ENCODE measurements at regions not wholly inside any gene's neighbourhood (a gene's known extent, or its start where the extent isn't known, plus 50 kb on each side); places are given as distances from the start of the nearest gene placed in this dataset.
"Not testable (repeated sequence)": the region's sequence is repeated elsewhere in the genome, so short reads cannot be mapped to it uniquely, and the experiment has no call there.

GRCh38 chr12:124385219-124385969, 90.5 kb downstream of the RFLNA start:
- DNase-seq (ENCODE audit: low read depth): no peak

- no peak for DNase-seq (ENCODE audit: low read depth)
These were observed 89.5 kb downstream of the RFLNA start for GRCh38 chr12:124384299-124384894.

DNA sequence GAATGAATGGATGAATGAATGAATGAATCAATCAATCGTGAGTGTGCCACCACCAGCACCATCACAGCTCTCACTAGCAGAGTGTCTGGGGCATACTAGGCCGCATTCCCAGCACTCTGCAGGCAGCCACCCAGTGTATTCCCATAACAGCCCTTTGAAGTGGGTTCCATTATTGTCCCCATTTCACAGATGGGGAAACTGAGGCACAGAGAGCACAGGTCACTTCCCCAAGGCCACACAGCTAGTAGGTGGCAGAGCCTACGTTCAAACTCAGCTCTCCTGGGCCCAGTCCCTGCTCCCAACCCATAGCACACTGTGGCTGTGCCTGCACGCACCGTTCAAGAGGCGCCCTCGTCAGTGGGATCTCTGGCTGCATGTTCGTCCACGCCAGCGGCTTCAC, 88.1 kb downstream of the RFLNA start:
- DNase-seq (ENCODE audit: low read depth): no peak

- DNase-seq (ENCODE audit: low read depth): no peak
These were observed 86.8 kb downstream of the RFLNA start for GRCh38 chr12:124381456-124382296.

GRCh38 chr12:124380796-124381455, 86.0 kb downstream of the RFLNA start:
- no peak for DNase-seq (ENCODE audit: low read depth)

GRCh38 chr12:124379938-124380754, 85.3 kb downstream of the RFLNA start:
- no peak for DNase-seq (ENCODE audit: low read depth)

- no peak for DNase-seq (ENCODE audit: low read depth)
These were observed 84.6 kb downstream of the RFLNA start for GRCh38 chr12:124379379-124379937.

DNA sequence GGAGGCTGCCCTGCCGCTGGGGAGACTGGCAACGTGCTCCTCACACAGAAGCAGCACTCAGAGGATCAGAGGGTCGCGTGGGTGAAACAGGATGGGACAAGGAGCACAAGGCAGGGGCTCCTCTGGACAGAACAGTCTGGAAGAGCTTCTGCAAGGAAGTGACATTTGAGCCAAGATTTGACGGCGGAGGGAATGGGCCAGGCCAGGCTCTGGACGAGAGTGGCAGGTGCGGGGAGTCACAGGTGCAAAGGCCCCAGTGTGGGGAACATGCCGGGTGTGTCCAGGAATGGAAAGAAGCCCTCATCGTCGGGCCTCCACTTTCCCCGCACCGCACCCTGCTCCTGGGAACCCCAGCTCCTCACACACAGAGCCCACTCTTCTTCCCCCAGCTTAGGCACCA, 84.0 kb downstream of the RFLNA start:
- DNase-seq (ENCODE audit: low read depth): no peak

GRCh38 chr12:124377981-124378509, 83.2 kb downstream of the RFLNA start:
- DNase-seq (ENCODE audit: low read depth): no peak

GRCh38 chr12:124376435-124376834, 81.5 kb downstream of the RFLNA start:
- no peak for DNase-seq (ENCODE audit: low read depth)

GRCh38 chr12:124375789-124376175, 80.9 kb downstream of the RFLNA start:
- DNase-seq (ENCODE audit: low read depth): no peak

- DNase-seq (ENCODE audit: low read depth): no peak
These were observed 80.4 kb downstream of the RFLNA start for GRCh38 chr12:124375141-124375788.

DNA sequence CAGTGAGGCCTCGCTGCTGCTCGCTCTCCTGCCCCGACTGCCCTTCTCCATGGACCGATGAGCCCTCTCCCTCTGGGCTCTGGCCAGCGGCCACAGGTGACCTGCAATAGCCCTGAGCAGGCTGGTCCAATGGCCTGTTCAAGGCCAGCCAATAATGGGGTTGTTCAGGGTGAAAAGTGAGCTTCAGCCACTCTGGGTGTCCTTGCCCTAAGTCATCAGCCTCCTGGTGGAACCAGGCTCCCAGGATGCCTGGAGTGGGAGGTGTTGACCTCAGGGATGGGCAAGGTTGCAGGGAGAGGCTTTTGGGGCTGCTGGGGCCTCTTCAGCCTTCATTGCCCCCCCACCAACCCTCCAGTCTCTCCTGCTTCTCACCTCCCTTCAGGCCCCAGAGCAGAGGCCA, 79.7 kb downstream of the RFLNA start:
- no peak for DNase-seq (ENCODE audit: low read depth)

DNA sequence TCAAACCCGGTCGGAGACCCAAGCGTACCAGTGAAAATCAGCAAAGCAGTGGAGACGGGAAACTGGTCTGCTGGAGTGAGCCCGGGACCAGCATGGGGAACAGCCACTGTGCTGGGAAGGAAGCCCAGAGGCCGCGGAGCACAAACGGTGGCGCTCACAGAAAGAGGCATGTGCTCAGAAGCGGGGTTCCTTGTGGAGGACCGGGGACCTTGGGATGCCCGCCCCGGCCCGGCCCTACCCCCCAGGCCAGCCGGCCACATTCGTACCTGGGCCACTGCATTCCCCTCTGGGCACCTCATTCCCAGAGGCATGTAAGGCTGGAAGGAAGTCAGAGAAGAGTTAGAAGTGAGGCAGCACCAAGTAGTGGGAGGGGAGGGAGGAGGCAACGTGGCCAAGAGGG, 79.3 kb downstream of the RFLNA start:
- DNase-seq (ENCODE audit: low read depth): no peak

- DNase-seq (ENCODE audit: low read depth): not testable (repeated sequence)
These were observed 78.8 kb downstream of the RFLNA start for GRCh38 chr12:124373701-124374100.

GRCh38 chr12:124372831-124373230, 77.9 kb downstream of the RFLNA start:
- DNase-seq (ENCODE audit: low read depth): no peak

GRCh38 chr12:124371970-124372555, 77.2 kb downstream of the RFLNA start:
- no peak for DNase-seq (ENCODE audit: low read depth)

GRCh38 chr12:124371366-124371765, 76.5 kb downstream of the RFLNA start:
- no peak for DNase-seq (ENCODE audit: low read depth)

GRCh38 chr12:124370851-124371250, 76.0 kb downstream of the RFLNA start:
- DNase-seq (ENCODE audit: low read depth): no peak

- no peak for DNase-seq (ENCODE audit: low read depth)
These were observed 75.5 kb downstream of the RFLNA start for GRCh38 chr12:124370384-124370783.
